ENCODE measurements at regions not wholly inside any gene's neighbourhood (a gene's known extent, or its start where the extent isn't known, plus 50 kb on each side); places are given as distances from the start of the nearest gene placed in this dataset.

GRCh38 chr11:121722431-121723245 is 269.9 kb upstream of the SORL1-AS1 start:
- no peaks in the 10 kb centered on the region for H3K9me3 ChIP-seq (ENCODE audit: low read length)
- no peak for DNase-seq (ENCODE audit: low spot score)
- no peaks in the 10 kb centered on the region for H3K79me2 ChIP-seq (ENCODE audit: insufficient read depth, low read depth, low read length)
- no peaks in the 10 kb centered on the region for H3K36me3 ChIP-seq (ENCODE audit: insufficient read depth, low read length)
- no peak for TF ChIP-seq EZH2phosphoT487 (IDR thresholded peaks at IDR 0.05; ENCODE audit: borderline replicate concordance, low read depth, low read length)
- TF ChIP-seq, protein P1, sequence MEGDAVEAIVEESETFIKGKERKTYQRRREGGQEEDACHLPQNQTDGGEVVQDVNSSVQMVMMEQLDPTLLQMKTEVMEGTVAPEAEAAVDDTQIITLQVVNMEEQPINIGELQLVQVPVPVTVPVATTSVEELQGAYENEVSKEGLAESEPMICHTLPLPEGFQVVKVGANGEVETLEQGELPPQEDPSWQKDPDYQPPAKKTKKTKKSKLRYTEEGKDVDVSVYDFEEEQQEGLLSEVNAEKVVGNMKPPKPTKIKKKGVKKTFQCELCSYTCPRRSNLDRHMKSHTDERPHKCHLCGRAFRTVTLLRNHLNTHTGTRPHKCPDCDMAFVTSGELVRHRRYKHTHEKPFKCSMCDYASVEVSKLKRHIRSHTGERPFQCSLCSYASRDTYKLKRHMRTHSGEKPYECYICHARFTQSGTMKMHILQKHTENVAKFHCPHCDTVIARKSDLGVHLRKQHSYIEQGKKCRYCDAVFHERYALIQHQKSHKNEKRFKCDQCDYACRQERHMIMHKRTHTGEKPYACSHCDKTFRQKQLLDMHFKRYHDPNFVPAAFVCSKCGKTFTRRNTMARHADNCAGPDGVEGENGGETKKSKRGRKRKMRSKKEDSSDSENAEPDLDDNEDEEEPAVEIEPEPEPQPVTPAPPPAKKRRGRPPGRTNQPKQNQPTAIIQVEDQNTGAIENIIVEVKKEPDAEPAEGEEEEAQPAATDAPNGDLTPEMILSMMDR (conservative IDR thresholded peaks at IDR 0.05; ENCODE audit: low read length) = no peak
- H3K27ac ChIP-seq (ENCODE audit: low read depth, low read length, poor library complexity, severe bottlenecking) = no peak overlapping the region
- H3K4me1 ChIP-seq (ENCODE audit: insufficient read depth, low read length, poor library complexity, severe bottlenecking) = no peaks in the 10 kb centered on the region
- ChIA-PET POLR2A (no interaction called here), CTCF (ENCODE audit: unreplicated experiment) (no interaction called here)
- BruUV-seq (replicated peaks) = no TSS peak
- H2AFZ ChIP-seq (ENCODE audit: low read length) = no peak overlapping the region
- no peak overlapping the region for H3K4me2 ChIP-seq (ENCODE audit: low read length)
- no peaks in the 10 kb centered on the region for H3K9me2 ChIP-seq (ENCODE audit: insufficient read depth, low read length)
- intact Hi-C loops (cut with micrococcal nuclease; ENCODE audit: unreplicated experiment) = no loop called here
- no peaks in the 10 kb centered on the region for H4K20me1 ChIP-seq (ENCODE audit: insufficient read depth, low read length)
- H3K4me3 ChIP-seq (ENCODE audit: low read depth, low read length, poor library complexity, severe bottlenecking) = no peak overlapping the region

- Histone ChIP-seq H3K9me2 (ENCODE audit: insufficient read depth, low read length) (no peaks in the 10 kb centered on the region), H3K4me1 (ENCODE audit: insufficient read depth, low read length, poor library complexity, severe bottlenecking) (no peaks in the 10 kb centered on the region), H3K4me3 (ENCODE audit: low read depth, low read length, poor library complexity, severe bottlenecking) (no peak overlapping the region), H3K36me3 (ENCODE audit: insufficient read depth, low read length) (no peaks in the 10 kb centered on the region), H3K79me2 (ENCODE audit: insufficient read depth, low read depth, low read length) (no peaks in the 10 kb centered on the region), H3K27ac (ENCODE audit: low read depth, low read length, poor library complexity, severe bottlenecking) (no peak overlapping the region), H3K4me2 (ENCODE audit: low read length) (no peak overlapping the region), H4K20me1 (ENCODE audit: insufficient read depth, low read length) (no peaks in the 10 kb centered on the region), H3K9me3 (ENCODE audit: low read length) (no peaks in the 10 kb centered on the region), H2AFZ (ENCODE audit: low read length) (no peak overlapping the region)
- no peak for DNase-seq (ENCODE audit: low spot score)
- CTCF ChIA-PET (ENCODE audit: unreplicated experiment) = no interaction called here
- intact Hi-C loops (cut with micrococcal nuclease; ENCODE audit: unreplicated experiment) = no loop called here
- POLR2A ChIA-PET = no interaction called here
- TF ChIP-seq, protein P1 (conservative IDR thresholded peaks at IDR 0.05; ENCODE audit: low read length) = no peak
- no peak for TF ChIP-seq EZH2phosphoT487 (IDR thresholded peaks at IDR 0.05; ENCODE audit: borderline replicate concordance, low read depth, low read length)
- BruUV-seq (replicated peaks) = no TSS peak
Measured at GRCh38 chr11:121721961-121722360, 269.2 kb upstream of the SORL1-AS1 start.

DNA sequence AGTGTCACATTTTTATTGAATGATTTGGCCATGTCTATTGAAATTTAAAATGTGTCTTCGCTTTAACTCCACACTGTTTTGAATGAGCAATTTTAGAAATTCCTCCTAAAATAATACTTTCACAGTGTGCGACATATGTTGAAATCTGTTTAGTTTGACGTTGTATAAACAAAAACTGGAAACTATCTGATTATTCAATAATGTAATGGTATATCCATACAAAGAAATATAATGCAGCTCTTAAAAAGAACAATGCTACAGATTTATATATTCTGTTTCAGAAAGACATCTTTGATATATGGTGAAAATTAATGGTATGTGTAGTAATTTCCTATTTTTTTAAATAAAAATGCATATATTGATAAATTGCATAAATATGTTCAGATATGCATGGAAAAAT is 268.7 kb upstream of the SORL1-AS1 start:
- no peak overlapping the region for H3K4me3 ChIP-seq (ENCODE audit: low read depth, low read length, poor library complexity, severe bottlenecking)
- ChIA-PET POLR2A (no interaction called here), CTCF (ENCODE audit: unreplicated experiment) (no interaction called here)
- no peaks in the 10 kb centered on the region for H4K20me1 ChIP-seq (ENCODE audit: insufficient read depth, low read length)
- intact Hi-C loops (cut with micrococcal nuclease; ENCODE audit: unreplicated experiment) = no loop called here
- no peaks in the 10 kb centered on the region for H3K4me1 ChIP-seq (ENCODE audit: insufficient read depth, low read length, poor library complexity, severe bottlenecking)
- H3K36me3 ChIP-seq (ENCODE audit: insufficient read depth, low read length) = no peaks in the 10 kb centered on the region
- H2AFZ ChIP-seq (ENCODE audit: low read length) = no peak overlapping the region
- no peaks in the 10 kb centered on the region for H3K79me2 ChIP-seq (ENCODE audit: insufficient read depth, low read depth, low read length)
- no peaks in the 10 kb centered on the region for H3K9me2 ChIP-seq (ENCODE audit: insufficient read depth, low read length)
- no peak overlapping the region for H3K4me2 ChIP-seq (ENCODE audit: low read length)
- H3K9me3 ChIP-seq (ENCODE audit: low read length) = no peaks in the 10 kb centered on the region
- DNase-seq (ENCODE audit: low spot score) = no peak
- H3K27ac ChIP-seq (ENCODE audit: low read depth, low read length, poor library complexity, severe bottlenecking) = no peak overlapping the region
- no TSS peak for BruUV-seq (replicated peaks)
- TF ChIP-seq, protein P1 (conservative IDR thresholded peaks at IDR 0.05; ENCODE audit: low read length) = no peak
- no peak for TF ChIP-seq EZH2phosphoT487 (IDR thresholded peaks at IDR 0.05; ENCODE audit: borderline replicate concordance, low read depth, low read length)
